8988T (cell line): ENCODE measurements at regions not wholly inside any gene's neighbourhood (a gene's known extent, or its start where the extent isn't known, plus 50 kb on each side); places are given as distances from the start of the nearest gene placed in this dataset.
"Not testable (repeated sequence)": the region's sequence is repeated elsewhere in the genome, so short reads cannot be mapped to it uniquely, and the experiment has no call there.

Experiments used
- DNase-seq: peaks from one replicate; pipeline ENCODE4 v3.0.0; 2011

DNA sequence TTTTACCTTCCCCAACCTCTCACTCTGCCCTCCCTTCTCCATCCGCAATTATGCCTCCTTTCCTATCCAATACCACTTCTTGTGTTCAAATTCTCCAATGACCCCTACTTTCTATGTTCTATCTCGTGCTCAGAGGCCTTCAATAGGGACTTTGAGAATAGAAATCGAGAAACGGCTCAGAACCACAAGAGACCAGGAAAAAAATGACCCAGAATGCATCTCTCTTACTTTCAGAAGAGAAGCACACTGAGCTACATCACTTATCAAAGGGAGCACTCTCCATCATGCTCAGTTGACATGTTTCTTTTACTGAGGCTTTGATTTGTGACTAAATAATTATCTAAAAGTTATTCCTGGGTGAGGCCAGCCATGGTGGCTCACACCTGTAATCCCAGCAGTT lies 162.4 kb upstream of the PRICKLE2 start:
- DNase-seq, result no peak

DNA sequence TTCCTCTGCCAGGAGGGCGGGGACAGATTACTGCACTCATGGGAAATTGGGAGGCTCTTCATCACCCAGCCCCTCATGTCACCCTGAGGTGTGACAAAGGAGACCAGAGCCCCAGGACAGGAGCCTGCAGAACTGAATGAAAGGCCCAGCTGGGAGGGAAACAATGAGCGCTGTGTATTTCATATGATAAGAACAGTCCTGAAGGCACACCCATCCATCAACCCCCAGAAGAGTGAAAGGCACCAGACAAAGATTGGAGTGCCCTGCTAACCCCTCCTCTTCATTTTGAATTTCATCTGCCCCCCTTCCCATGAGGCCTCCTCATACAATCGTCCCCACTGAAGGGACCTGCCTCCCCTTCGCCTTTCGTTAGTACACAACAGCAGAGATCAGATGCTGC lies 160.0 kb upstream of the PRICKLE2 start:
- no peak for DNase-seq

DNA sequence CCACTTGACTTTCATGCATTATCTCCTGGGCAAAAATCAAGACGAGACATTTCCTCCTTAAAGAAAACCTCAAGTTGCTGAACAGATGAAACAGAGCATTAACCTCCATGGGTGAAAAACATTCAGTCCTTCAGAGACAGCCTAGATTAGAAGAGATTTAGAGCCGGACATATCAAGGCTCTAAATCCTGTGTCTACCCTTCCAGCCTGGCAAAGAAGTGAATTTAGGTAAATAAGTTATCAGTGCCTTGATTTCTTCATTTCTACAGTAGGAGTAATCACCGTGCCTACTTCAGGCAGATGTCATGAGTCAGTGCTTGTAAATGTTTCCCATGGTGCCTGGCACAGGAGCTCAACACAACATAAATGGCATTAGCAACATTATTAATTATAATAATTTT lies 159.3 kb upstream of the PRICKLE2 start:
- DNase-seq, result no peak

DNA sequence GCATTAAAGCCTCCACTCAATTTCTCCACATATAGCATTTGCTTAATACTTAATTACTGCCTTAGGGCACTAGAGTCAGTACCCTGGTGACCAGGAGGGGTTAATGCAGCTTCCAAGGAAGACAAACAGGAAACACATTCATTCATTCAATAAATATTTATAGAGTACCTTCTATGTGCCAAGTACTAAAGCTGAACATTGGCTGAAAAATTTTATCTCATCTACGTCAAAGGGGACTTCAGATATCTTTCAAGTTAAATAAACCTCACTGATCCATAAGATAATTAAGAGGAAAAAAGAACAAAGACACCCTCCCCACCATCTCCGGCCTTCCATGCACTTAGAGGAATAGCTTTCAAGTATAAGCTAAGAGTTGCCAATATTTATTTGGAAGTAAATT lies 156.9 kb upstream of the PRICKLE2 start:
- no peak for DNase-seq

DNA sequence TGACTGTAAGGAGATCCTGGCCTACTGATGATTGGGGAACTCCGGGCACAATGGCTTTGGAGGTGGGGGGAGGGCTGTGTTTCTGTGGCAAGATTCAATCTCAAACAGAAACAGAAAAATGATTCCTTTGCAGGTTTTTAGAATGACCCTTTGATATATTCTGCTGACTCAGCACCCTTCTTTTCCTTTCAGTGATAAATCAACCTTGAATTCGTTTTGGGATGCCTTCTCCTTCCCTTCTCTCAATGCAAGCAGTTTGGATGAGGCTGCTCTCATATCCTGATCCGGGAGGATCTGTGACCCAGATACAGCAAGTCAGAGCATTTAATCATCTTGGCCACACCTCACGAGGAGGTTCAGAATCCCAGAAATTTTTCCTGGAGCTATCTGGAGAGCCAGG lies 156.1 kb upstream of the PRICKLE2 start:
- DNase-seq, result no peak

DNA sequence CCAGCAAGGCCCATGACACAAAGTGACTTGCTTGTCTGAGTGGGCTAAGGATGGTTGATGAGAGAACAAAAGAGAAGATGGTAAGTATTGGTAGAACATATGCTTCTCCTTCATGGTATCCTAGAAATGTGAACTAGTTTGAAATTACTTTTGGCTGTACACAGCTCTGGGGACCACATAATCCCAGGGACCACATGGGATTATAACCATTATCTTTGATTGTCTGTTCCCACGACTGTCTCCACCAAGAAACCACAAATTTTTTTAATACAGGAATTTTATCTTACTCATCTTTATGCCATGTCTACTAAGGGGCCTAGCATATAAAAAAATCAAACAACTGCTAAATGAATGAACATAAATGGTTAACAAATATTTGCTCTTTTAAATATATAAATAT lies 155.3 kb upstream of the PRICKLE2 start:
- no peak for DNase-seq

DNA sequence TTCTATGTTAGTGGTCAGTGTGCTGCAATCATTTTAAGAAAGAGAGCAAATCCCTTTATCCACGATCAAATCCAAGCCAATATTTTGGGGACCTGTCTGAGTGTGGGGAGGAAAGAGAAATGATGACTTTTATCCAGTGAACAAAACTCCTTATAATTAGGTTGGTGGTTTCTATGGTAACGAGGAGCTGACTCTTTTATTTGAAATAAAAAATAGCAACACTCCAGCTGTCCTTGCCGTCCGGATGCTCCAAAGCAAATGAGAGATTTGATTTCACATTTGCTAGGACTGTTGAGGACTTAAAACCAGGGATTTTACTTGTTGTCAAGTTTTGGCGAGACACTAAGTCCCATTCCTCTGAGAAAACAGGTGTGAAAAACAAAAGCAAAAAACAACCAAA lies 154.0 kb upstream of the PRICKLE2 start:
- DNase-seq, result no peak

DNA sequence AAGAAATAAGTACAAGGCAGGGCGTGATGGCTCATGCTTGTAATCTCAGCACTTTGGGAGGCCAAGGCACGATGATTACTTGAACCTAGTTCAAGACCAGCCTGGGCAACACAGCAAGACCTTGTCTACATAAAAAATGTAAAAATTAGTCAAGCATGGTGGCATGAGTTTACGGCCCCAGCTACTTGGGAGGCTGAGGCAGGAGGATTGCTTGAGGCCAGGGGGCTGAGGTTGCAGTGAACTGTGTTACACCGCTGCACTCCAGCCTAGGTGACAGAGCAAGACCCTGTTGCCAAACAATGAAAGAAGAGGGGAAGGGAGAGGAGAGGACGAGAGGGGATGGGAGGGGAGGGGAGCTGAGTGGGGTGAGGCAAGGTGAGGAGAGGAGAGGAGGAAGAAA lies 152.7 kb upstream of the PRICKLE2 start:
- DNase-seq, result no peak

DNA sequence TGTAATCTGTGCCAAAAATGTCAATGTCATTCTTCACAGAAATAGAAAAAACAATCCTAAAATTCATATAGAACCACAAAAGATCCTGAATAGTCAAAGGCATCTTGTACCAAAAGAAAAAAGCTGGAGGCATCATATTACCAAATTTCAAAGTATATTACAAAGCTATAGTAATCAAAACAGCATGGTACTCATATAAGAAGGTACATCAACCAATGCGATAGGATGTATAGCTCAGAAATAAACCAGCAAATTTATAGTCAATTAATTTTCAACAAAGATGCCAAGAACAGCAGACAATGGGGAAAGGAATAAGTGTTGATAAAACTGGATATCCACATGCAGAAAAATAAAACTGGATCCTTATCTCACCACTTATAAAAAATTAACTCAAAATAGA lies 150.5 kb upstream of the PRICKLE2 start:
- no peak for DNase-seq

DNA sequence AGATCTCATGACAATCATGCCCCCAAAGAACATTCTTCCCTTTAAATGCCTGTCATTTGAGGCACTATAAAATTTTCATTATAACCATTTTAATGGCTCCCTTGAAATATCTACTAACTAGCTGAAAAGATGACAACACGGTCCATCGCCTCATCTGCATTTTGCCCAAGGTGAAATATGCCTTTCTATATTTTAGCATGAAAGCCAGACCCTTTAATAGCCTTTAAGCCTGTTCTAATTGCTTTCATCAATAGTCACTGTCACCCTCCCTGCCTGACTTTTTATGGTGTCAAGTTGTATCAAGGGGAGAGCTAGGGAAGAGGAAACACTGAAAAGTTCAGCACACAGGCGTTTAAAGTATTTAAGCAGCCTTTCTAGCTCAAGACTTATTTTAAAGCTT lies 144.1 kb upstream of the PRICKLE2 start:
- DNase-seq, result no peak

DNA sequence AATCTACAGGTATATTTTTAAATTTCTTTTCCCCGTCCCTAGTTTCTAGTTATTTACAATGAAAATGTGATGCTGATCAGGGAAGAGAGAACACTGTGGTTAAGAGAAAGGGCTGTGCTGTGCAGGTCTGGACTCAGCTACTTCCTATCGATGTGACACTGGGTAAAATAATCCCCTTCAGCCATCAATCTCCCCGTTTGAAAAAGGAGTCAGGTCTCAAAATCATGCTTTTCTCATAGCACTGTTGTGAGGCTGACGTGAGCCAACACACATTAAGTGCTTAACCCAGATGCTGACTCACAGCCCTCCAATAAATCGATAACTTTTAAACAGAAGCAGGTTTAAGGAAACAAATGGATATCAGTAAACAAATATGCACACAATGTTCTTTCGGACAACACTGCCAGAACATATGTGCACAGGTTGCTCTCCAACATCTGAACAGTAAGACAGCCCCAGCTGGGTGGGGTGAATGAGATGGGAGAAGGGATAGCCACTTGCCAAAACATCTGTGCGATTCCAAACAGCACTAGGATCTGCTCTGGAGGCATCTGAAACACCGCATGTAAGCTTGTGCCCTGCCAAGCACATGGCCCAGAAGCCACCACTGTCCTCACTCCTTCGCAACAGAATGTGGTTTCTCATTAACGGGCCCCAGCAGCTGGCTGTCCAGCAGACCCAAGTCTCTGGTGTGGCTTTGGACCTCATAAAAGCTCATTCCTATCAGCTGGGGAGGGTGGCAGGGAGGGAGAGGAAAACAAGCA lies 143.2 kb upstream of the PRICKLE2 start:
- DNase-seq, result no peak

DNA sequence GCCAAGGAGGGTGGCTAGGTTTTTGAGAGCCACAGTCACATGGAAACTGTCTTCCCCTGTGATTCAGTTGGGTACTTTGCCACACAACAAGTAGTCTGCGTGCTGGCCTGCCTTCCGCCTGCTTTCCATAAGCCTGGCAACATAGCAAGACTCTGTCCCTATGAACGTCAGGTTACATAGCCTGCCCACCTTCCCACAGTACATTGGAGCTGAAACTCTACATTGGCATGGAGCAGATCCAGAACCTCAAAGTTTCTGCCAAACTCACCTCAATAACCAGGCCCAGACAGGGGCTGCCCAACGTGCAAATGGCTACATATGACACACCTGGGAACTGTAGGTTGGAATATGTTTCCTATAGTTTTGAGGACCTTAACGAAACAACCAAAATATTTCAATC lies 140.6 kb upstream of the PRICKLE2 start:
- no peak for DNase-seq

DNA sequence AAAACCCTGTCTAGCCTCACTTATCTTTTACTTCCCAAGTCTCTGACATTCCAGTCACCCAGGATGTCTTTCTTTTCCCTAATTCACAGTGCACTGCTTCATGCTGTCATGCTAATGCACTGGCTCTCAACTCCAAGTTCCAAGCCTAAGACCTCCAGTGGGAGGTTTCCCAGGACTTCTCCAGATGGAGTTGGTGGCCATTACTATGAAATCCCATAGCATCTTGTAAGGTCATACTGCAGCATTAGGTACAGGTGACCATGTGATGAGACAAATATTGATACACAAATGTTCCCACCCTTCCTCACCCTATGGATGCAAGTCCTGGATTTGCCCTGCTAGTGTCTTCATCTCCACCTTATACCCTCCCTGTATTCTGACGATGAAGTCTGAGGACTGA lies 138.6 kb upstream of the PRICKLE2 start:
- no peak for DNase-seq

DNA sequence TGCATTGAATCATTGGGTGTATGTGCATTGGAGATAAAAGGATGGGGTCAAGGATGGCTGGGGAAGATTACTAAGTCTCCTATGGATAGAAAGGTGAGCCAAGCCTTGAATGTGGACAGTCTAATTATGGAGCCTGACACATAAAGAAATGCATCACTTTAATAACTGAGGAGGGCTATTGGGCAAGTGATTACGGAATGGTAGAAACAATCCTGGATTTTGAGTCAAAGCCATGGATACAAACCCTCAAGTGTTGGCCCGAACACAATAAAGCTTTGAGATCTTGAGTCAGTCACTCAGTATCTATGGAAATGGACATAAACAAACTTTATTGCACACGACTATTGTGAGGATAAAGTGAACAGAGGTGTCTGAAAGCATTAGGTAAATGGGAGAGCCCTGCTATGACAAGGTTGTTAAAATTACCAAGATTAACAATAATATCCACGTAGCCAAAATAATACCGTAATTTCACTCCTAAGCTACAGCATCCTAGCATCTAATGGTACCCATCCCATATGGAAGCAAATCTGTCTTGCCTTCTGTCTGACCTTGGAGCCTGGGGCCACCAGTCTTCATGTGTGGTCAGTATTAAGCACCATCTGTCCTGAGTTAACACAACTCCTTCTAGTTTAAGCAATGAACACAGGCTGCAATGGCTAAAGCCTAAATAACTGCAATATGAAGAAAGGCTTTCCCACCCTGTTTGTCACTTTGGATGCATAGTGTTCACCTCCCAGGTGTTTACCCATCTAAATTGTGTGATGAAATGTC lies 136.9 kb upstream of the PRICKLE2 start:
- DNase-seq, result no peak

DNA sequence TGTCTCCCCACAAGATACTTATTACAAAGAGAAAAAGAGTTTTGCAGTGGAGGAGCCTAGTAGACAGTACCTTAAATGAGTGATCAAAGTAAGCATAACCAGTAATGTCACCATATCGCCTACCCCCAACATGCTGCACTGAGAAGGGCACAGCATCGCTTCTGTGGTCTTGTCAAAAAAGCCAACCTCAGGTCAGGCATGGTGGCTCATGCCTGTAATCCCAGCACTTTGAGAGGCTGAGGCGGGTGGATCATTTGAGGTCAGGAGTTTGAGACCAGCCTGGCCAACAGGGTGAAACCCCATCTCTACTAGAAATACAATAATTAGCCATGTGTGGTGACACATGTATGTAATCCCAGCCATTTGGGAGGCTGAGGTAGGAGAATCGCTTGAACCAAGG lies 135.8 kb upstream of the PRICKLE2 start:
- not testable (repeated sequence) for DNase-seq

DNA sequence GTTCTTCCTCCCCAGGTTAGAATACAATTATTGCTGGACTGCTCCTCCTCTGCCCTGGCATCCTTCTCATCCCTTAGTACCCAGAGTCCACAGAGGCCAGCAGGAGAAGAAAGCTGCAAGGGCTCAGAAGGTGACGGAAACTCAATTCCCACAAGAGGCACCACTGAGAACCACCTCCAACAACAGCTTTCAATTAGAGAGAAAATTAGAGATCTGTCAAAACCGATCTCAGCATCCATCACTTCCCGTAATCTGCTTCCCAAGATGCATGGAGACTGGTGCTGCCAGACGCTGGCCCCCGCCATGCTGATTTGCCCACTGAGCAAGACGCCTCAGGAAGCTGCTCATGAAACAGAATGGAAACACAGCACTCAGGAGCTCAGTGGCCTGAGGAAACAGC lies 135.0 kb upstream of the PRICKLE2 start:
- DNase-seq, result no peak

DNA sequence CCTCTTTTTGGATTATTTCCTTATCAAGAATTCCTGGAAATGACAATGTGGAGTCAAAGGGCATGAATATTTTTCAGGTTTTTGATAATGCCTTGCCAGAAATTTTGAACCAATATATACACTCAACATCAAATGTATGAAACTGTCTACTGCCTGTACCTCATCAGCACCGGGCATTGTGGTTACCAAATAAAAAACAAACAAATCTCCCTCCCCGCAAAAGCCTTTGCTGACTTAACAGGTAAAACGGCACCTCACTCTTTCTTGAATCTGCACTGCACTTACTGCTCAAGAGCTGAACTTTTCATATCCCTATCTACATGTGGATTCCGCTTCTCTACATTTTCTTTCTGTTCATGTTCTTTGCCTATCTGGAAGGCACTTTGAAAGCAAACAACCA lies 134.5 kb upstream of the PRICKLE2 start:
- no peak for DNase-seq

DNA sequence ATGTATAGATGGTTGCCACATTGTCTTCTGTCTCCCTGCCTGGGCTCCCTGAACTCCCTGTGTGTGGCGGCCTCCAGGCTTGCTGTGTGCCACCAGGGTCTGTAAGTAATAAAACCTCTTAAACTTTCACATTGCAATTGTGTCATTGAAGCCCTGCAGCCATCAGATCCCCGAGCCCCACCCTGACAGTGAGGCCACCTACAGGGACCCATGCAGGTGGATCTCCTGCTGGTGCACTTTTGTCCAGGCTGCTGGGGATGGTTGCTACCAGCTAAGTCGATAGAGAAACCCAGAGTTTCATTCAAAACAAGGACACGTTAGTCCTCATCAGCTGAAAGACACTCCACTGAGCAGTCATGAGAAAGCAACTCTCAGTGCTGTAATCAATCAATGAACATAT lies 133.6 kb upstream of the PRICKLE2 start:
- no peak for DNase-seq

DNA sequence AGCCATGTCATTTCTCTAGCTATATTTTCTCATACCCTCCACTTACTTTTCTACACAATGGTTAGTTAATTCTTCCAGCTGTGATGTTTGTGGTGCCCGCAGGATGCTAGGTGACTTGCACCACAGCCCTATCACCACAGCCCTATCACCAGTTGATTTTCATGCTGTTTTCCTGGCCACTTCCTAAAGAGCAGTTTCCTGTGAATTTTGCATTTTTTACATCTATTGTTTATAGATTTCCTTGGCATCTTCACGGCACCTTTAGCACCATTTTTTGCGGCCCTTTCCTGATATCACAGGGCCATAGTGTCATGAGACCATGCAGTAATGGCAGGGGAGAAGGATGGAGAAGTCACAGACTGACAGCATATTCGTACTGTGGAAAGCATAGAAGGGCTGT lies 132.9 kb upstream of the PRICKLE2 start:
- no peak for DNase-seq

DNA sequence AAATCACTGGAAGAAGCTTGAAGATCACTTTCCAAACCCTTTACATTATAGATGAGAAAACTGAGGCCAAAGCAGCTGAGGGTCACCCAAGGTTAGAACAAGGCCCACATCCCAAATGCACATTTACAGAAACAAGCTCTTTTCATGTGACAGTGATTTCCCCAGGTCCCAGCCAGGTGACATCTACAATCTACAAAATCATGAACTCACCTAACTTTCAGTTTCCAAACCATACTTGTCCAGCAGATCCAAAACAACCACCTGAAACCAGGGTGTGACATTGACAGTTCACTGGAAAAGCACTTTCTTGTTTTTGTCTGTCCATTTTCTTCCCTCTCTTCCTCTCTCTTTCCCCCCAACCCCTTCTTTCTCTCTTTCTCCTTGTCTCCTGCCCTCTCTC lies 132.2 kb upstream of the PRICKLE2 start:
- no peak for DNase-seq

DNA sequence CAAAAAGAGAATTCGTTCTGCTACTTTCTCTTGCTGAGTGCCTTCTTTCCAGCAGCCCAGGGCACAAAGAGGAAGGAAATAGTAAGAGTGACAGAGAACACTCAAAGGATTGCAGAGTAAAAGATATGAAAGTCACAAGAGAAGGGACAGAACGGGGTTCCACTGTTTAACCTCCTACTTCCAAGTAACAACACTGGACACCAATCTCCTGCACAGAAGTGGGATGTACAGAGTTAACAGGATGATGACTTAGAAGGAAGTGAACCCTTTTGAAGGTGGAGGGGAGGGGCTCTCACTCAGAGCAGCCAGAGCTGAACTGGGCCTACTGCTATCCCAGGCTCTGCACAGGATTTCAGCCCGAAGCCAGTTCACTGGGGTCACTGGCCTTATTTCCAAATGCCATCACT lies 130.1 kb upstream of the PRICKLE2 start:
- DNase-seq, result no peak

DNA sequence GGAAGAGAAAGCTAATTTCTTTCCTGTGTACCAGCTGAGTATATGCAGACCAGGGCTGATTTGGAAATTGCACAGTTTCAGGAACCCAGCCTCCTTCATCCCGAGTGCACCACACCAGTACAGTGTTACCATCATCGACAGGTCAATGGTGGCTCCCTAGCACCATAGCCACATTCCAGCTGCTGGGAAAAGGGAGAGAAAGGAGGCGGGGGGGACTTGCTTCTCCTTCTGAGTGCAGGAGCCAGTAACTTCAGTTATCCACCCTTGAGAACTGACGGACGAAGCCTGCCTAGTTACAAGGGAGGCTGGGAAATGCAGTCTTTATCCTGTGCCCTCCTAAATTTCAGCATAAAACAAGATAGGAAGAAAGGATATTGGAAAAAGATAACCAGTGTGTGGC lies 129.7 kb upstream of the PRICKLE2 start:
- no peak for DNase-seq

DNA sequence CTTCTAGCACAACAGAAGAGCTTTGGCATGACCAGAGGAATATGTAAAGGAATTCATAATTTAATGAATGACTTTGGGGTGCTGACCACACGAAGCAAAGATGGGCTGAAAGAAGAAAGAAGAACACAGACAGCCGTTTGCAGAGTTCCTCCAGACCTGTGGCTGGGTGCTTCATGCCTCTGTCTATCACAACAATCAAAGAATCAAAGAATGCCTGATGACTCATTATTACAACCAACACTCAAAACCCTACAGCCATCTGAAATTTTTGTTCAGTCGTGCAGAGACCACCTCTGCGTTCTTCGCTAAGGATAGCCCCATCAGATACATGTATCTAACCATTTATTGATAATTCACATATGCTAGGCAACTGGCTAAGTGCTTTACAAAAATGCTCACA lies 129.0 kb upstream of the PRICKLE2 start:
- DNase-seq, result no peak

DNA sequence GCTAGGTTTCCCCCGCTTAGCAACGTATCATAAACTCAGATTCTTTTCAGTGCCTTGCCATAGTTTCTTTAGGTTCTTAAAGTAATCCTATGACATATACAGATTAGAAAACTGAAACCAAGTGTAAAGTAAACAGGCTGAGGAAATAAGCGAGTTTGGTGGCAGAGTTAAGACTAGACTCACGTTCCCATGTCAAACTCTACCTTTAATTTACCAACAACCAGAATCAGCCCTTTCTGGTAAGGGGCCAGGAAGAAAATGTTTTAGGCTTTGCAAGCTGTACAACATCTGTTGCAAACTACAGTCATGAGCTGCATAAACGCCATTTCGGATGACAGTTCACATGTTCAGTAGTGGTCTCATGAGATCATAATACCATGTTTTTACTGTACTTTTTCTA lies 128.0 kb upstream of the PRICKLE2 start:
- DNase-seq, result no peak

DNA sequence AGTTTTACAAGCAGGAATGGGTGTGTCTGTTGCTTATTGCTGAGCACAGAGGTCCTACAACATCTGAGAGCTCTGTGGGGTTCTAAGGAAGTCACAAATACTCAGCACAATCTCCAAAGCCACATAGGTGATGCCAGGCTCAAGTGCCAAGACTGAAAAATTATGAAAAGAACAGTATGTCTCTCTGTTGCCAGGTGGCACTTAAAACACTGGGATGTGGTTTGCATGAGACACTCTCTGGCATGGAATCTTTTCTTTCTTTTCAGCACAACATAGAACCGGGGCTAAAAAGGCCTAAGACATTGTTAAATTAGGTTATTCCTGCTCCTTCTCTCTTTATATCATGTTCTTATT lies 127.3 kb upstream of the PRICKLE2 start:
- no peak for DNase-seq
